Ovary (tissue), 7 donors: ENCODE measurements at regions not wholly inside any gene's neighbourhood (a gene's known extent, or its start where the extent isn't known, plus 50 kb on each side); places are given as distances from the start of the nearest gene placed in this dataset.
A peak's percentile ranks its signal among the peaks of the same experiment; 100 is the strongest.

Source experiments
- DNase-seq, 5 donors: peaks; one replicate each; pipeline ENCODE4 v3.0.0-alpha.2; 2019 to 2020
- H3K27ac ChIP-seq, 2 donors: fragments of 200-600 bp; one replicate each; pipeline versions ENCODE4 v1.5.1 to v1.8.0; 2019 to 2022
- H3K27me3 ChIP-seq: fragments of 200-600 bp; one replicate; pipeline ENCODE4 v1.8.0; 2022
- H3K36me3 ChIP-seq: fragments of 200-600 bp; sonication (generic); one replicate; pipeline ENCODE4 v1.5.1; 2019
- H3K4me1 ChIP-seq: one replicate; pipeline ENCODE4 v1.8.1; 2013; ENCODE audit warnings: mild to moderate bottlenecking, moderate library complexity; ENCODE audit not compliant: insufficient read depth
- H3K4me3 ChIP-seq: fragments of 200-600 bp; sonication (generic); one replicate; pipeline ENCODE4 v1.5.1; 2017
- H3K9me3 ChIP-seq, 2 donors: fragments of 200-600 bp in 1 of 2; sonication (generic) in 1 of 2; one replicate each; pipeline versions ENCODE4 v1.5.1 to v1.8.1; 2013 to 2019; ENCODE audit warnings: mild to moderate bottlenecking in 1 of 2, moderate library complexity in 1 of 2
- CTCF ChIP-seq, 3 donors: fragments of 450-650 bp in 2 of 3; fragments of 200-600 bp in 1 of 3; IDR thresholded peaks; one replicate each; pipeline versions ENCODE4 v1.5.1 to v1.8.0; 2016 to 2022; ENCODE audit warnings: antibody characterized with exemption in 3 of 3, mild to moderate bottlenecking in 1 of 3
- EP300 ChIP-seq: sonication (generic); formaldehyde crosslinking; IDR thresholded peaks from one replicate; pipeline ENCODE4 v1.6.1; 2017; ENCODE audit warnings: antibody characterized with exemption
- POLR2A ChIP-seq: fragments of 450-650 bp; IDR thresholded peaks from one replicate; pipeline ENCODE4 v1.6.1; 2017; ENCODE audit warnings: antibody characterized with exemption, mild to moderate bottlenecking, moderate library complexity
- WGBS, 3 donors: extraction: QIAGEN DNeasy Blood & Tissue Kit in 1 of 3; methylation state at CpG; one replicate each; pipeline versions ENCODE4 v1.1.5 to v1.1.7; 2013 to 2017; 5-methylcytosine and 5-hydroxymethylcytosine counted together
- intact Hi-C, 4 donors: fragments of 100-400 bp; cut with DNase I; formaldehyde crosslinking; loops; one replicate each; pipeline versions ENCODE4 v1.11.0 to v1.15.1; 2022 to 2023
- donor health status: DM: no; HTN: no; CAD: no; lungs with moderate emphysema.
- donor health status: DM: no; HTN: no; CAD: no.
- donor health status: Bipolar disorder and iron deficiency.
- donor health status: DM: no; HTN: no; CAD: no.
- donor health status: DM: yes; HTN: yes; CAD: no.

- TF ChIP-seq EP300 (no peak), POLR2A (no peak), CTCF (IDR thresholded peaks at IDR 0.05) (no peak)
- H3K36me3 ChIP-seq, result no peaks in the 10 kb centered on the region
- H3K4me3 ChIP-seq, result no peak overlapping the region
- no peak overlapping the region for H3K27ac ChIP-seq
- no peaks in the 10 kb centered on the region for H3K9me3 ChIP-seq
- H3K4me1 ChIP-seq, result peaks cover 2% of the 10 kb centered on the region
- WGBS, 3 donors, result 86 to 91% (median 90%) methylated on average over 2 of the region's 2 CpGs
- H3K27me3 ChIP-seq, result no peaks in the 10 kb centered on the region
- intact Hi-C loops, result no loop called here
- DNase-seq, result no peak
Observed at GRCh38 chr4:26201120-26201519, 119.7 kb upstream of the RBPJ start.

- Histone ChIP-seq H3K9me3 (no peaks in the 10 kb centered on the region), H3K36me3 (no peaks in the 10 kb centered on the region), H3K27me3 (no peaks in the 10 kb centered on the region), H3K4me3 (no peak overlapping the region), H3K27ac (no peak overlapping the region), H3K4me1 (peaks cover 2% of the 10 kb centered on the region)
- DNase-seq, result no peak
- intact Hi-C loops, result no loop called here
- no peak for TF ChIP-seq POLR2A
- TF ChIP-seq CTCF (IDR thresholded peaks at IDR 0.05), result no peak
- TF ChIP-seq EP300, result no peak
- WGBS, 3 donors, result 82 to 91% (median 87%) methylated on average over 8 of the region's 8 CpGs
Observed at GRCh38 chr4:26204249-26204825, 116.5 kb upstream of the RBPJ start.

- Histone ChIP-seq H3K9me3 (no peaks in the 10 kb centered on the region), H3K27me3 (no peaks in the 10 kb centered on the region), H3K4me1 (peaks cover 2% of the 10 kb centered on the region), H3K4me3 (no peak overlapping the region), H3K36me3 (no peaks in the 10 kb centered on the region), H3K27ac (no peak overlapping the region)
- TF ChIP-seq CTCF (IDR thresholded peaks at IDR 0.05), result no peak
- no peak for TF ChIP-seq EP300
- no peak for TF ChIP-seq POLR2A
- 13 to 26% (median 15%) methylated on average over 7 of the region's 7 CpGs for WGBS, 3 donors
- intact Hi-C loops, result no loop called here
- peak in 4 of 5 donors; percentile 38 to 75 (median 52) for DNase-seq
Observed at GRCh38 chr4:26204911-26205370, 115.9 kb upstream of the RBPJ start.

GRCh38 chr4:26206339-26206738, 114.5 kb upstream of the RBPJ start:
- Histone ChIP-seq H3K4me1 (peaks cover 2% of the 10 kb centered on the region), H3K9me3 (no peaks in the 10 kb centered on the region), H3K4me3 (no peak overlapping the region), H3K27me3 (no peaks in the 10 kb centered on the region), H3K27ac (no peak overlapping the region), H3K36me3 (no peaks in the 10 kb centered on the region)
- no peak for DNase-seq
- WGBS, 3 donors, result 2 to 3% (median 2%) methylated on average over 2 of the region's 2 CpGs
- TF ChIP-seq POLR2A (no peak), EP300 (no peak), CTCF (IDR thresholded peaks at IDR 0.05) (no peak)
- intact Hi-C loops, result no loop called here
